ENCODE measurements at regions not wholly inside any gene's neighbourhood (a gene's known extent, or its start where the extent isn't known, plus 50 kb on each side); places are given as distances from the start of the nearest gene placed in this dataset.

GRCh38 chr16:66289986-66290385 lies 76.5 kb upstream of the CDH5 start:
- DNase-seq (ENCODE audit: low read depth, low spot score), result no peak

GRCh38 chr16:66289051-66289680 lies 77.3 kb upstream of the CDH5 start:
- DNase-seq (ENCODE audit: low read depth, low spot score), result no peak

GRCh38 chr16:66287926-66288325 lies 78.6 kb upstream of the CDH5 start:
- DNase-seq (ENCODE audit: low read depth, low spot score), result no peak

GRCh38 chr16:66287416-66287815 lies 79.1 kb upstream of the CDH5 start:
- no peak for DNase-seq (ENCODE audit: low read depth, low spot score)

GRCh38 chr16:66286527-66286926 lies 80.0 kb upstream of the CDH5 start:
- DNase-seq (ENCODE audit: low read depth, low spot score), result no peak

GRCh38 chr16:66278604-66279262 lies 87.8 kb upstream of the CDH5 start:
- no peak for DNase-seq (ENCODE audit: low read depth, low spot score)

GRCh38 chr16:66278111-66278531 lies 88.4 kb upstream of the CDH5 start:
- DNase-seq (ENCODE audit: low read depth, low spot score), result no peak

GRCh38 chr16:66277311-66278070 lies 89.0 kb upstream of the CDH5 start:
- DNase-seq (ENCODE audit: low read depth, low spot score), result no peak

- DNase-seq (ENCODE audit: low read depth, low spot score), result peak; percentile 64
These were observed 90.6 kb upstream of the CDH5 start for GRCh38 chr16:66275775-66276428.

GRCh38 chr16:66274335-66275110 lies 92.0 kb upstream of the CDH5 start:
- DNase-seq (ENCODE audit: low read depth, low spot score), result no peak

- DNase-seq (ENCODE audit: low read depth, low spot score), result no peak
These were observed 92.7 kb upstream of the CDH5 start for GRCh38 chr16:66273644-66274334.

GRCh38 chr16:66273053-66273452 lies 93.4 kb upstream of the CDH5 start:
- no peak for DNase-seq (ENCODE audit: low read depth, low spot score)

- no peak for DNase-seq (ENCODE audit: low read depth, low spot score)
These were observed 94.0 kb upstream of the CDH5 start for GRCh38 chr16:66272461-66272860.

- no peak for DNase-seq (ENCODE audit: low read depth, low spot score)
These were observed 95.1 kb upstream of the CDH5 start for GRCh38 chr16:66271074-66272060.

GRCh38 chr16:66270333-66270927 lies 96.1 kb upstream of the CDH5 start:
- no peak for DNase-seq (ENCODE audit: low read depth, low spot score)

- no peak for DNase-seq (ENCODE audit: low read depth, low spot score)
These were observed 96.7 kb upstream of the CDH5 start for GRCh38 chr16:66269617-66270332.

- no peak for DNase-seq (ENCODE audit: low read depth, low spot score)
These were observed 99.0 kb upstream of the CDH5 start for GRCh38 chr16:66267292-66268014.

All from iPS DF 19.7 (cell line).